Endothelial cell of umbilical vein (primary cell): ENCODE measurements at regions not wholly inside any gene's neighbourhood (a gene's known extent, or its start where the extent isn't known, plus 50 kb on each side); places are given as distances from the start of the nearest gene placed in this dataset.
"Not testable (repeated sequence)": the region's sequence is repeated elsewhere in the genome, so short reads cannot be mapped to it uniquely, and the experiment has no call there.

Experiments used
- BruUV-seq: library from RNA; stranded (reverse); fragments of 400-500 nt; replicated peaks from 2 replicates; lab custom pipeline; 2021; lab: Mats Ljungman, UMichigan
- CTCF ChIA-PET: fragments of 300-600, 350-600 bp; sonication (Branson Sonifier 250); formaldehyde crosslinking; loops from one replicate; lab custom pipeline; 2021; ENCODE audit warnings: antibody characterized with exemption, inconsistent platforms; lab: Charles Lee
- POLR2A ChIA-PET: fragments of 300-600, 350-600 bp; sonication (Branson Sonifier 250); formaldehyde crosslinking; loops from one replicate; lab custom pipeline; 2021; ENCODE audit warnings: antibody characterized with exemption, inconsistent platforms; lab: Charles Lee
- DNase-seq: peaks from one replicate; pipeline ENCODE4 v3.0.0-alpha.2; 2011; ENCODE audit warnings: low read depth, low spot score
- FAIRE-seq: peaks from 2 replicates; lab custom pipeline; 2011; peaks lifted over from hg19 to GRCh38; lab: Jason Lieb, UNC
- H2AFZ ChIP-seq: 2 replicates; pipeline ENCODE4 v1.6.0; 2012; ENCODE audit warnings: low read depth, low read length, control low read depth, inconsistent platforms
- H3K27ac ChIP-seq: 2 replicates; pipeline ENCODE4 v1.5.1; 2011; ENCODE audit warnings: low read depth, mild to moderate bottlenecking, control low read depth, low read length, moderate library complexity; ENCODE audit not compliant: insufficient read depth
- H3K27me3 ChIP-seq, 2 experiments: 2 replicates each; pipeline versions ENCODE4 v1.6.0 to v1.6.1; 2011; ENCODE audit warnings: low read length in 2 of 2, mixed read lengths in 1 of 2; ENCODE audit not compliant: control insufficient read depth in 2 of 2, insufficient read depth in 2 of 2
- H3K36me3 ChIP-seq, 2 experiments: 2 replicates in 1 of 2; 3 replicates in 1 of 2; pipeline ENCODE4 v1.5.1; 2011; ENCODE audit warnings: low read length in 2 of 2, mild to moderate bottlenecking in 1 of 2, moderate library complexity in 1 of 2; ENCODE audit not compliant: control insufficient read depth in 2 of 2, insufficient read depth in 2 of 2; ENCODE audit errors: extremely low read depth in 1 of 2
- H3K4me1 ChIP-seq: 3 replicates; pipeline ENCODE4 v1.5.1; 2011; ENCODE audit warnings: mild to moderate bottlenecking, low read length; ENCODE audit not compliant: control insufficient read depth, insufficient read depth; ENCODE audit errors: extremely low read depth
- H3K4me2 ChIP-seq: 2 replicates; pipeline ENCODE4 v1.6.1; 2011; ENCODE audit warnings: low read length, control low read depth, mixed read lengths; ENCODE audit not compliant: insufficient read depth
- H3K4me3 ChIP-seq, 3 experiments: fragments of 200-600 bp in 1 of 3; sonication (generic), shearing (Covaris generic) in 1 of 3; replicated peaks in 1 of 3; 2 replicates each; pipeline ENCODE4 v1.5.1; 2011 to 2016; ENCODE audit warnings: control low read depth in 3 of 3, low read length in 3 of 3, mild to moderate bottlenecking in 2 of 3, inconsistent platforms in 1 of 3, low read depth in 1 of 3, moderate library complexity in 1 of 3; ENCODE audit not compliant: insufficient read depth in 1 of 3
- H3K79me2 ChIP-seq: 2 replicates; pipeline ENCODE4 v1.6.0; 2012; ENCODE audit warnings: low read length, inconsistent platforms; ENCODE audit not compliant: control insufficient read depth, insufficient read depth
- H3K9ac ChIP-seq: replicated peaks from 2 replicates; pipeline ENCODE3; 2011; ENCODE audit warnings: low read length, control low read depth; ENCODE audit not compliant: insufficient read depth; ENCODE audit errors: extremely low read depth
- H3K9me1 ChIP-seq: replicated peaks from 3 replicates; pipeline ENCODE4 v1.6.0; 2011; ENCODE audit warnings: mild to moderate bottlenecking, low read length; ENCODE audit not compliant: control insufficient read depth, insufficient read depth; ENCODE audit errors: extremely low read depth
- H3K9me3 ChIP-seq: replicated peaks from 2 replicates; pipeline ENCODE4 v1.5.1; 2012; ENCODE audit warnings: low read length, inconsistent platforms; ENCODE audit not compliant: control insufficient read depth, insufficient read depth
- H4K20me1 ChIP-seq: replicated peaks from 2 replicates; pipeline ENCODE3; 2011; ENCODE audit warnings: mild to moderate bottlenecking, low read length; ENCODE audit not compliant: control insufficient read depth, insufficient read depth; ENCODE audit errors: extremely low read depth
- FOS ChIP-seq: IDR thresholded peaks from 2 replicates; pipeline ENCODE4 v1.6.1; 2011; ENCODE audit warnings: mild to moderate bottlenecking, low read length, moderate library complexity, borderline replicate concordance; ENCODE audit not compliant: insufficient read depth
- JUN ChIP-seq: IDR thresholded peaks from 2 replicates; pipeline ENCODE4 v1.6.1; 2011; ENCODE audit warnings: borderline replicate concordance, low read depth; ENCODE audit not compliant: insufficient read length, insufficient read depth
- MYC ChIP-seq: IDR thresholded peaks from one replicate; pipeline ENCODE4 v1.6.1; 2011; ENCODE audit warnings: mild to moderate bottlenecking, low read depth, low read length
- dilution Hi-C: fragments of 300-500 bp; cut with MboI; formaldehyde crosslinking; loops from one replicate; pipeline ENCODE4 v1.15.0; 2019; ENCODE audit warnings: low sequenced_read_pairs; ENCODE audit not compliant: extremely low pct_ligation_motif_present
- intact Hi-C: fragments of 100-400 bp; cut with micrococcal nuclease; formaldehyde crosslinking; loops from one replicate; pipeline ENCODE4 v1.10.0; 2022

- peak; percentile 51 for TF ChIP-seq FOS
- TF ChIP-seq MYC, result no peak
- TF ChIP-seq JUN, result peak; percentile 70
- no peaks in the 10 kb centered on the region for H3K9me3 ChIP-seq
- peak overlapping the region; percentile 16 for H3K4me2 ChIP-seq
- no TSS peak for BruUV-seq
- no peaks in the 10 kb centered on the region for H3K36me3 ChIP-seq
- DNase-seq, result peak; percentile 71
- H2AFZ ChIP-seq, result no peak overlapping the region
- H3K9ac ChIP-seq, result no peak overlapping the region
- H3K27ac ChIP-seq, result peak overlapping the region; percentile 30
- H3K4me3 ChIP-seq, result no peak overlapping the region
- POLR2A ChIA-PET, result no interaction called here
- peak; percentile 93 for FAIRE-seq
- H3K79me2 ChIP-seq, result no peaks in the 10 kb centered on the region
- H3K9me1 ChIP-seq, result no peaks in the 10 kb centered on the region
- peaks cover 15% of the 10 kb centered on the region for H3K4me1 ChIP-seq
- dilution Hi-C loops, result no loop called here
- no peaks in the 10 kb centered on the region for H3K27me3 ChIP-seq
- intact Hi-C loops, result loop anchor here (1.0 kb wide), 1 partner anchor 73 kb away; no protein-coding TSS in a partner anchor
- CTCF ChIA-PET, result interaction anchor here (0.7 to 1.4 kb wide), 3 partner anchors 10 to 323 kb away, joined by 3 to 5 read pairs (median 3); no protein-coding TSS in a partner anchor
- no peaks in the 10 kb centered on the region for H4K20me1 ChIP-seq
Observed at GRCh38 chrX:40867352-40867751, 132.0 kb upstream of the MED14 start.

- Histone ChIP-seq H3K36me3 (no peaks in the 10 kb centered on the region), H3K4me2 (no peak overlapping the region), H4K20me1 (no peaks in the 10 kb centered on the region), H3K9me3 (no peaks in the 10 kb centered on the region), H3K4me3 (no peak overlapping the region), H3K4me1 (peaks cover 15% of the 10 kb centered on the region), H2AFZ (no peak overlapping the region), H3K9ac (no peak overlapping the region), H3K27me3 (no peaks in the 10 kb centered on the region), H3K79me2 (no peaks in the 10 kb centered on the region), H3K27ac (no peak overlapping the region), H3K9me1 (no peaks in the 10 kb centered on the region)
- intact Hi-C loops (no loop called here), dilution Hi-C loops (no loop called here)
- DNase-seq (no peak), FAIRE-seq (no peak)
- BruUV-seq, result no TSS peak
- TF ChIP-seq FOS, result no peak
- POLR2A ChIA-PET, result no interaction called here
- CTCF ChIA-PET, result no interaction called here
Observed at GRCh38 chrX:40868868-40869267, 133.5 kb upstream of the MED14 start.

- FAIRE-seq, H3K9ac ChIP-seq, H3K9me1 ChIP-seq, DNase-seq, dilution Hi-C loops, BruUV-seq, H3K79me2 ChIP-seq, H3K36me3 ChIP-seq, POLR2A ChIA-PET, H3K27ac ChIP-seq, H2AFZ ChIP-seq, H3K4me2 ChIP-seq, H3K27me3 ChIP-seq, H3K4me3 ChIP-seq, H3K9me3 ChIP-seq, H4K20me1 ChIP-seq: not testable (repeated sequence)
- intact Hi-C loops, result loop anchor here (10.0 kb wide), 1 partner anchor 214 kb away; the partner anchor contains the start of gene USP9X
- CTCF ChIA-PET, result interaction anchor here (1.1 to 2.4 kb wide), 2 partner anchors 136 to 244 kb away, joined by 4 to 6 read pairs; no protein-coding TSS in a partner anchor
- peaks cover 15% of the 10 kb centered on the region for H3K4me1 ChIP-seq
Observed at GRCh38 chrX:40870982-40871381, 135.6 kb upstream of the MED14 start.
